ENCODE measurements at regions not wholly inside any gene's neighbourhood (a gene's known extent, or its start where the extent isn't known, plus 50 kb on each side); places are given as distances from the start of the nearest gene placed in this dataset.

DNA sequence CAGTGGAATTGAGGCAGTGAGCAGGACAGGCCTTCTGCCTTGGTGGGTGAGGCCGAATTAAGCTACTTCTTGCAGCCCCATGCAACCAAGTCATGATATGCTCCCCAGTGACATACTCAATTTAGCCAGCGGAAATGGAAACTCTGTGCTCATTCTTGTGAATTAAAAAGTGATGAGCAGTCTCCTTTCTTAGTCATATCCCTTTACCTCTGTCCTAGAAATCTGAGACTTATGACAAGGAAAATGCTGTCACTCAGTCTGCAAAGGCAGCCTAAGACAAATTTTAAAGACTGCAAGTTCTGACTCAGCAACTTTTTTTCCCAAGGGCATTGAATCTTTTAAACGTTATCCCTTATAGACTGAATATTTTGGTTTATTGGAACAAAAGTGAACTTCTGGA lies 218.2 kb downstream of the SH3BP4 start:
- DNase-seq (ENCODE audit: low spot score): no peak
- TF ChIP-seq, protein P1, sequence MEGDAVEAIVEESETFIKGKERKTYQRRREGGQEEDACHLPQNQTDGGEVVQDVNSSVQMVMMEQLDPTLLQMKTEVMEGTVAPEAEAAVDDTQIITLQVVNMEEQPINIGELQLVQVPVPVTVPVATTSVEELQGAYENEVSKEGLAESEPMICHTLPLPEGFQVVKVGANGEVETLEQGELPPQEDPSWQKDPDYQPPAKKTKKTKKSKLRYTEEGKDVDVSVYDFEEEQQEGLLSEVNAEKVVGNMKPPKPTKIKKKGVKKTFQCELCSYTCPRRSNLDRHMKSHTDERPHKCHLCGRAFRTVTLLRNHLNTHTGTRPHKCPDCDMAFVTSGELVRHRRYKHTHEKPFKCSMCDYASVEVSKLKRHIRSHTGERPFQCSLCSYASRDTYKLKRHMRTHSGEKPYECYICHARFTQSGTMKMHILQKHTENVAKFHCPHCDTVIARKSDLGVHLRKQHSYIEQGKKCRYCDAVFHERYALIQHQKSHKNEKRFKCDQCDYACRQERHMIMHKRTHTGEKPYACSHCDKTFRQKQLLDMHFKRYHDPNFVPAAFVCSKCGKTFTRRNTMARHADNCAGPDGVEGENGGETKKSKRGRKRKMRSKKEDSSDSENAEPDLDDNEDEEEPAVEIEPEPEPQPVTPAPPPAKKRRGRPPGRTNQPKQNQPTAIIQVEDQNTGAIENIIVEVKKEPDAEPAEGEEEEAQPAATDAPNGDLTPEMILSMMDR (IDR thresholded peaks at IDR 0.05; ENCODE audit: extremely low read depth, missing control alignments): no peak

DNA sequence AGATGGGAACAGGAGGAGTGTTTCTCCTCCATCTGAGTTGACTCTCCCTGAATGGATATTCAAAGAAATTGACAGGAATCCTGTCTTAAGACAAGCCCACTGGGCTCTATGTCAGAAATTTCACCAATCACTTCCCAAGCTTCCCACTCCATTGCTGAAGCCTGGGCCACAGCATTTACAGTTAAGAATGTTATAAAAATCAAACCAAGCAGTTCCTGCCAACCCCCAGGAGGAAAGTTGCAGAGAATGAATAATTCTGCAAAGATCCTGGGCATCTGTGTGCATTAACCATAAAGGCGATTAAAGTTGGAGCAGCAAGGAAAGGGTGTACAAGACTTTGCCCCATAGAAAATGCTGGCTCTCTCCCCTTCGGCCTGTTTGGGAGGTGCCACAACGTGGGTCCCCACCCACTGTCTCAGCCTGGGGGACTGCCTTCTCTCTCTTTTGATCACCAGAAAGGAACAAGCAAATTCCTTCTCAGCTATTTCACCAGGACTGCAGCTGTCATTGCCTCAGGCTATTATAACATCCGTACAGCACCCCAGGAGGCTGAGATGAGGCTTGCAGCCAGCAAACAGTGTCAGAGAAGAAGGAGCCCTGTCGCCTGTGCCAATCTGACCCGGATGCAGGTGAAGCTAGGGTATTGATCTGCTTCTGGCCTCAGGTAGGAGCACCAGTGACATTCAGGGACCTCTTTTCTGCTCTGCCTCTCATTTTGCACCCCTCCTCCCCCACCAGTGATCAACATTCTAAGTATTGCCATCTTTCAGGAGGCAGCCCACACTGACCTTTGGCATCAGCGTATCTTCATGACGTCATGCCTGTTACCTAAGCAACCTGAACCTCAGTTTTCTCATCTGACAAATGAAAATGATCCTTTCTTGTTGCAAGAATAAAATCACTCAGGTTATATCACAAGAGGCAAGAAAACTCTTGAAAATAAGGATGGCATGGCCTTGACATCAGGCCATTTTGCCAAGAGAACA lies 219.0 kb downstream of the SH3BP4 start:
- no peak for DNase-seq (ENCODE audit: low spot score)
- TF ChIP-seq, protein P1 (IDR thresholded peaks at IDR 0.05; ENCODE audit: extremely low read depth, missing control alignments): no peak

DNA sequence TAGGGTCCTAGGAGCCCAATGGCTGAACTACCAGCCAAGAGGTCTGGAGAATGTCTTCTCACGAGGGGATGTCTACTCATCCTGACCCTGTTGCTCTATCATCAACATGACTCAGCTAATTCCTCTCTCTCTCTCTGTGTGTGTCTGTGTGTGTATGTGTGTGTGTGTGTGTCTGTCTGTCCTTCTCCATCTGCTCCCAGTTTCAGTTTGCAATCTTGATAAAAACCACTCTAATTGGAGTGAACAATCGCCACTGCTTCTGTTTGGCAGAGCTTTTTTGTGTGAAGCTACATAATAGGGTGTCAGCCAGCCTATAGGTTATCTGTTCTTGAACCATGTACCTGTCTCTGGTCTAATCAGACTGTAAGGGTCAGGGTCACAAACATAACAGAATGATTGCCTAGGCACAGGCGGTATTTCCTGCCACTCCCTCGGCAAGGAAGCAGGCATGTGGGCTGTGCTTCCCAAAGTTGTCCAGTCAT lies 219.8 kb downstream of the SH3BP4 start:
- no peak for DNase-seq (ENCODE audit: low spot score)
- TF ChIP-seq, protein P1 (IDR thresholded peaks at IDR 0.05; ENCODE audit: extremely low read depth, missing control alignments): no peak

DNA sequence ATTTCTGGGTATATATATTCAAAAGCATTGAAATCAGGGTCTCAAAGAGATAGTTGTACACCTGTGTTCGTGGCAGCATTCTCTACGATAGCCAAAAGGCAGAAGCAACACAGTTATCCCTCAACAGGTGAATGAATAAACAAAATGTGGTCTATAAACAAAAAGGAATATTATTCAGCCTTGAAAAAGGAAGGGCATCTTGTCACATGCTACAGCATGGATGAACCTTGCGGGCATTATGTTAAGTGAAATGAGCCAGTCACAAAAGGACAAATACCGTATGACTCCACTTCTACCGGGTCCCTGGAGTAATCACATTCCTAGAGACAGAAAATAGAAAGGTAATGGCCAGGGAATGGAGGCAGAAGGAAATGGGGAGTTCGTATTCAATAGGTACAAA lies 228.8 kb downstream of the SH3BP4 start:
- no peak for DNase-seq (ENCODE audit: low spot score)
- TF ChIP-seq, protein P1 (IDR thresholded peaks at IDR 0.05; ENCODE audit: extremely low read depth, missing control alignments): no peak

DNA sequence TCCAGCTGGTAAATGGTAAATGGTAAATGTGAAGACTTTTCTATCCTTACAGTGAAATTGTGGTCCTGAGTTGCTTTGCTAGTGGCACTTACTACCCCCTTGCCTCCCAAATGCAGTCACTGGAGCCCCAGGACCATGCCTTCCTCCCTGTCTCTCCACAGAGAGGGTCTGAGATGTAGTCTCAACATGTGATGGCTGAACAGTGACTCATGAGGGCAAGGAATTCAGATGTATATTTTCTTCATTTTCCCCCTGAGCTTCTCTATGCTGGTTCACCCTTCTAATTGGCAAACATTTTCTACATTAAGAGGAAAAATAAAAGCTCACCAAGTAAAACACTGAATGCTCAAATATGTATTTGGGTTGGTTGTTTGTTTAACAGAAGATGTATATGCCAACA lies 232.0 kb downstream of the SH3BP4 start:
- no peak for DNase-seq (ENCODE audit: low spot score)
- TF ChIP-seq, protein P1 (IDR thresholded peaks at IDR 0.05; ENCODE audit: extremely low read depth, missing control alignments): no peak

DNA sequence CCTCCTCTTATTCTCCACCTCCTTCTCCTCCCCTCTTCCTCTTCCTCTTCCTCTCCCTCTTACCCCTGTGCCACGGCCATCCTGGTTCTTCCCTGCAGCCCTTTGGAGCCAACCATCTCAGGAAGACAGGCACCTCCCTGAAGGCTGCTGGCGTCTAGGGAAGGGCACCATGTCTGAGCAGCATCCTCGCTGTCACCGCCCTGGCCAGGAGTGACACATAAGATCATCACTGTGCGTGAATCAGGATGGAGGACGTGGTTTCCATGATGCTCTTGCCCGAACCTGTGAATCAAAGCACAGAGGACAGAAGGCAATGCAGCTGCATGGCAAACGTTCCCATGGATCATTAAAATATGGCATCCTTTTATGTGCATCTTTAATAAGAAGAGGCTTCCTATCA lies 236.0 kb downstream of the SH3BP4 start:
- TF ChIP-seq, protein P1 (IDR thresholded peaks at IDR 0.05; ENCODE audit: extremely low read depth, missing control alignments): no peak
- DNase-seq (ENCODE audit: low spot score): no peak

DNA sequence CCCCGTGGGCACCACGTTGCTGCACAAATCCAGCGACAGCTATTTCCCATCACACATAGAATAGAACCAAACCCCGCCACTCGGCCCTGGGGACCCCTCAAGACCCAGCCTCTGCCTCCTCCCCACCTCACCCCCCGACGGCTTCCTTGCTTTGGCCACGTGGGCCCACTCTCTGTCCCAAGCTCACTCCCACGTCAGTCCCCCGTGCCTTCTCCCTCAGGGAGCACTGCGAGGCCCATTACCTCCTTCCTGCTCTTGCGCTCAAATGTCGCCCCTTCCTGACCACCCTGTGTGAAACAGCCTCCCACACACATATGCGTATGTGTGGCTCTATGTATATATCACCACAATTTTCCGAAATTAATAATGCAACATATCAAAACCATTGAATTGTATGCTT lies 239.7 kb downstream of the SH3BP4 start:
- DNase-seq (ENCODE audit: low spot score): no peak
- TF ChIP-seq, protein P1 (IDR thresholded peaks at IDR 0.05; ENCODE audit: extremely low read depth, missing control alignments): no peak
